ENCODE measurements at regions not wholly inside any gene's neighbourhood (a gene's known extent, or its start where the extent isn't known, plus 50 kb on each side); places are given as distances from the start of the nearest gene placed in this dataset.

DNA sequence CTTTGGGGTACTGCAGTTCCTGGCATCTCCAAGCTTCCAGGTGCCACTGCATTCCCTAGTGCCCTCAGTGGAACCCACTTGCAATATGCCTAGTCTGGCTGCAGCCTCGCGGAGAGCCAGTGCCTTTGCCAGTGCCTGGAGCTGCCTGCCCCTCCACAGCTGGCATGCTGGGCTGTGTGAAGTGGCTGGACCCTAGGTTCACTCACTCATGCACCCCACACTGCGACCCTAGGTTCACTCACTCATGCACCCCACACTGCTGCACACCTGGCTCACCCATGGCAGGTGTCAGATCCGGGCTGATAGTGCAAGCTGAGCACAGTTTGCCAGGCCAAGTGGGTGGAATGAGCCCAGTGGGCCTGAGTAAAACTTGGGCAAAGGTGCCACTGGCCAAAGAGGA lies 253.0 kb upstream of the NDST4 start:
- no peaks in the 10 kb centered on the region for H3K27me3 Mint-ChIP-seq
- no peak overlapping the region for H3K27ac Mint-ChIP-seq
- H3K9me3 Mint-ChIP-seq = no peaks in the 10 kb centered on the region
- no peak for DNase-seq
- H3K36me3 Mint-ChIP-seq = no peaks in the 10 kb centered on the region
- no peak overlapping the region for H3K4me3 Mint-ChIP-seq
- no peaks in the 10 kb centered on the region for H3K4me1 Mint-ChIP-seq
- no peak for ATAC-seq (ENCODE audit: low read depth)
- POLR2A ChIA-PET = no interaction called here

DNA sequence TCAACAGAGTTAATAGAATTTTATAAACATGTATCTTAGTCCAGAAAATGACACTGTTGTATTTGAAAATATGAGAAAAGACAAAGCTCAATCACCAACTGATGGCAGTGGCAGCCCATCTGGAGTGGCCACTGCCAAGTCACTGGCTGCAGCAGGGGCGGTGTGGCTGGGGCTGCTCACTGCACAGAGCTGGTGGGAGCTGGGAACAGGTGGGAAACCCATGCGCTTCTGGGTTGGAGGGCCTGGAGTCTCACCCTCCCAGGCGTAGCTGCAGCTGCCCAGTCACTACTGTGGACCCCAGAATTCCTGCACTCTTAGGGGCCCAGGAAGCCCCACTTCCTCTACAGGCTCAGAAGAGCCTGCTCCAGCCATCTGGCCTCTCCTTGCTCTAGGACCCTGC lies 251.8 kb upstream of the NDST4 start:
- no peaks in the 10 kb centered on the region for H3K27me3 Mint-ChIP-seq
- H3K9me3 Mint-ChIP-seq = no peaks in the 10 kb centered on the region
- POLR2A ChIA-PET = no interaction called here
- no peak overlapping the region for H3K4me3 Mint-ChIP-seq
- no peak for DNase-seq
- H3K4me1 Mint-ChIP-seq = no peaks in the 10 kb centered on the region
- ATAC-seq (ENCODE audit: low read depth) = no peak
- H3K27ac Mint-ChIP-seq = no peak overlapping the region
- H3K36me3 Mint-ChIP-seq = no peaks in the 10 kb centered on the region

DNA sequence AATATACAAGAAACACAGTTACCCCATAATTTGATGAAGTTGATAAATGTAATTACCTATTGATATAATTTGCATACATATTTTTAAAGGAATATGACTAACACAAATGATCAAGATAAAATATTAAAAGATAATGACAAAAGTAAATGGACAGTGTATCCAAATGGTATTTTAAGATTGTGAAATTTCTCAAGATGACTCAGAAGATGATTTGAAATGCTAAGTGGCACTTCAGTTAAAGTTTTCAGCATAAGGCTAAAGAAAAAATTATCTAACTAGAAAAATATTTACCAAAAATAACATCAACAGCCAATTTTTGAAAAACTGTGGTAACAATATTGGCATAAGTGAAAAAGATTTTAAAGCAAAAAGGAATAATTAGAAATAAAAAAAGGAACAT lies 248.4 kb upstream of the NDST4 start:
- Mint-ChIP-seq H3K9me3 (no peaks in the 10 kb centered on the region), H3K27me3 (no peaks in the 10 kb centered on the region), H3K27ac (no peak overlapping the region), H3K4me1 (no peaks in the 10 kb centered on the region), H3K36me3 (no peaks in the 10 kb centered on the region), H3K4me3 (no peak overlapping the region)
- no peak for ATAC-seq (ENCODE audit: low read depth)
- POLR2A ChIA-PET = no interaction called here
- DNase-seq = no peak

DNA sequence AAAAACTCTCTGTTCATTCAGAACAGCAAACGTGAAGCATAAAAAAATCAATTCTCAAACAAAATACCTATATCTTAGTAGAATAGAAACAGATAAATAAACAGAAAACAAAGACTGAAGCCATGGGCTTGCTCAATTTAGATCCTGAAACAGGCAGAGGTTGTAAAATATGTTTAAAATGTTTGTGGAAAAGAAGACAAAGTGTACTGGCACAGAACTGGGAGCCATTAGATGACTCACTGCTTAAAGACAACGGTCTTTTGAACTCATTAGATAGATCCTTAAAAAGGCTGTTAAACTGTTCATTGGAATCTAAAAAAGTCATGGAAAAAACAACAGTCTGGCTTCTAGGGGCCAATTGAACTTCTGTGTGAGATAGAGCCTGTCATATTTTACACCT lies 247.0 kb upstream of the NDST4 start:
- ATAC-seq (ENCODE audit: low read depth) (no peak), DNase-seq (no peak)
- POLR2A ChIA-PET = no interaction called here
- no peaks in the 10 kb centered on the region for H3K27me3 Mint-ChIP-seq
- no peaks in the 10 kb centered on the region for H3K4me1 Mint-ChIP-seq
- H3K27ac Mint-ChIP-seq = no peak overlapping the region
- no peaks in the 10 kb centered on the region for H3K36me3 Mint-ChIP-seq
- H3K4me3 Mint-ChIP-seq = no peak overlapping the region
- no peaks in the 10 kb centered on the region for H3K9me3 Mint-ChIP-seq

DNA sequence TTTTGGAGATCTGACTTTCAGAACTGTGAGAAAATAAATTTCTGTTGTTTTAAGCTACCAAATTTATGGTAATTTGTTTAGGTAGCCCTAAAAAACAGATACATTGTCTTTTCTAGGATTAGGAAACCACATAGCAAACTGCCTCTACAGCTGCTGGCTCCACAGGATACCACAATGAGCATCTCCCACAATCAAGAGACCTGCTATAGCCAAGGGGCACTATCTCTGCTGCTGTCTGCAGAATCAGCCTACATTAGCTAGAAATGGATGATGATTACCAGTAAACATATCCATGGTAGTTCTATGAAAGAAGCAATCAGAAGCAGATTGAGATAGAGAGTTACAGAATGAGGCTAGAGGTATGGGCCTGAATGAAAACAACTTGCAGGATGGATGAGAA lies 244.4 kb upstream of the NDST4 start:
- H3K4me1 Mint-ChIP-seq = no peaks in the 10 kb centered on the region
- H3K27me3 Mint-ChIP-seq = no peaks in the 10 kb centered on the region
- no peak overlapping the region for H3K4me3 Mint-ChIP-seq
- H3K36me3 Mint-ChIP-seq = no peaks in the 10 kb centered on the region
- peaks cover 8% of the 10 kb centered on the region for H3K9me3 Mint-ChIP-seq
- no peak for DNase-seq
- H3K27ac Mint-ChIP-seq = no peak overlapping the region
- POLR2A ChIA-PET = no interaction called here
- ATAC-seq (ENCODE audit: low read depth) = no peak

DNA sequence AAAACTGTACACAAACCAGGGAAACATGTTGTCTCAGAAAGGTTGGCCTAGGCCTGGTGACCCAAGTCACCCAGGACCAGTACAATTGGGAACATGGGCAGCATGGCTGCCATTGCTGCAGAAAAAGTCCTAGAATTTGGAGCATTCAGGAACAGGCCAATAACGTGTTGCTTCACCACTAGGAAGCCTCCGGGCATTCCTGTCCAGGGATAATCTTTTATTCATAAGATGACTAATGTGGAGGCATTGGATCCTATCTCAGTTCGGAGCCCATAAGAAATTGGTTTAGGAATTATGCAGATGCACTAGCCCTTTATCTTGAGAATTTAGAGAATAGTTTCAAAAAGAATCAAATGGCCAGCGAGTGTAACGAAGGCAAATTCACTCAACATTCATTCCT lies 242.8 kb upstream of the NDST4 start:
- POLR2A ChIA-PET = no interaction called here
- H3K4me1 Mint-ChIP-seq = no peaks in the 10 kb centered on the region
- no peak overlapping the region for H3K27ac Mint-ChIP-seq

DNA sequence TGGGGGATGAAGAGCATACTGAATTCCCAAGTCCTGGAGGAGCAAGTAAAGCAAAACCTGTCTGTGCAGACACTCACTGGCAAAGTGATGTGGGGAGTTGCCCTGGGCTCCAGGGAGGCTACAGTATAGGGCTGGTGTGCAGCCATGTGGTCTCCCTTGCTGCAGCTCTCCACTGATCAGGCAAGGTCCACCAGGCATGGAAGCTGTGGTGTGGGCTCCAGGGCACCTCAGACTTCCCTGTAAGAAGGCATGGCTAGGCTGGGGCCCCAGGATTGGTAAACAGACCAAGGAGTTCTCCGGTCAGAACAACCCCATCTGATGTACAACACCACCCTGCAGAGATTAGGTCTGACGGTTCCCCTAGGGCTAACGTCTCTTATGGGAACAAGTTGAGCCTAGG lies 241.9 kb upstream of the NDST4 start:
- POLR2A ChIA-PET = no interaction called here
- H3K27ac Mint-ChIP-seq = no peak overlapping the region
- no peak for ATAC-seq (ENCODE audit: low read depth)

More for the DNA sequence above, 242.8 kb upstream of the NDST4 start:
- no peak for ATAC-seq (ENCODE audit: low read depth)
- peaks cover 8% of the 10 kb centered on the region for H3K9me3 Mint-ChIP-seq
- no peaks in the 10 kb centered on the region for H3K27me3 Mint-ChIP-seq
- no peak for DNase-seq
- no peaks in the 10 kb centered on the region for H3K36me3 Mint-ChIP-seq
- no peak overlapping the region for H3K4me3 Mint-ChIP-seq

DNA sequence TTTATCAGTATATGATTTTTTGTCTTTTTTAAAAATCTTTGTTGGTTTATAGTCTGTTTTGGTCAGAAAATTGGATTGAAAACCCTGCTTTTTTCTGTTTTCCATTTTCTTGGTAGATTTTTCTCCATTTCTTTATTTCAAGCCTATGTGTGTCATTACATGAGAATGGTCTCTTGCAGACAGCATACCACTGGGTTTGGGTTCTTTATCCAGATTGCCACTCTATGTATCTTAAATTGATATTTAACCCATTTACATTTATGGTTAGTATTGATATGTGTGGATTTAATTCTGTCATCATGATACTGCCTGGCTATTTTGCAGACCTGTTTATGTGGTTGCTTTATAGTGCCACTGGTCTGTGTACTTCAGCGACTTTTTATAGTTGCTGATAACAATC lies 239.9 kb upstream of the NDST4 start:
- ATAC-seq (ENCODE audit: low read depth) = no peak
- Mint-ChIP-seq H3K27me3 (no peaks in the 10 kb centered on the region), H3K4me3 (no peak overlapping the region), H3K27ac (no peak overlapping the region), H3K4me1 (no peaks in the 10 kb centered on the region), H3K9me3 (peaks cover 8% of the 10 kb centered on the region), H3K36me3 (no peaks in the 10 kb centered on the region)
- no peak for DNase-seq
- POLR2A ChIA-PET = no interaction called here

More for the DNA sequence above, 241.9 kb upstream of the NDST4 start:
- H3K4me3 Mint-ChIP-seq = no peak overlapping the region
- DNase-seq = no peak
- peaks cover 8% of the 10 kb centered on the region for H3K9me3 Mint-ChIP-seq
- no peaks in the 10 kb centered on the region for H3K36me3 Mint-ChIP-seq
- no peaks in the 10 kb centered on the region for H3K27me3 Mint-ChIP-seq
- no peaks in the 10 kb centered on the region for H3K4me1 Mint-ChIP-seq

DNA sequence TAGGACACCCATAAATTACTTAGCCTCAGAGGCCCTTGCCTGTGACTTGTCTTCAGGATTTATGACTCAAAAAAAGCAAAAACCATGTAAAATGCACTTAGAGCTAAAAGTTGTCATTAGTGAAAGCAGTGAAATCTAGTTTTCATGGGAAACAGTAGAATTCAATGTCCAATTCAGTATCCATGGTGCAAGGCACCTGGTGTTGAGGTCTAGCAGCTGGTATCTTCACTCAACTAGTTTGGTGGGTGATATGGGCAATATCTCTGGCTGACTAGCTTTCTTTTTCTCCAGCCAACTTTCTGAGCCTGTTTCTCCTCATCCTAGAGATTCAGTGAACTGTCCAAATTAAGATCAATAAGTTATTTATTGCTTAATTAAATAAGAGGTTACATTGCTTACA lies 229.8 kb upstream of the NDST4 start:
- Mint-ChIP-seq H3K9me3 (peaks cover 1% of the 10 kb centered on the region), H3K27ac (no peak overlapping the region), H3K27me3 (no peaks in the 10 kb centered on the region), H3K4me1 (no peaks in the 10 kb centered on the region), H3K36me3 (no peaks in the 10 kb centered on the region), H3K4me3 (no peak overlapping the region)
- ATAC-seq (ENCODE audit: low read depth) = no peak
- POLR2A ChIA-PET = no interaction called here
- DNase-seq = no peak

DNA sequence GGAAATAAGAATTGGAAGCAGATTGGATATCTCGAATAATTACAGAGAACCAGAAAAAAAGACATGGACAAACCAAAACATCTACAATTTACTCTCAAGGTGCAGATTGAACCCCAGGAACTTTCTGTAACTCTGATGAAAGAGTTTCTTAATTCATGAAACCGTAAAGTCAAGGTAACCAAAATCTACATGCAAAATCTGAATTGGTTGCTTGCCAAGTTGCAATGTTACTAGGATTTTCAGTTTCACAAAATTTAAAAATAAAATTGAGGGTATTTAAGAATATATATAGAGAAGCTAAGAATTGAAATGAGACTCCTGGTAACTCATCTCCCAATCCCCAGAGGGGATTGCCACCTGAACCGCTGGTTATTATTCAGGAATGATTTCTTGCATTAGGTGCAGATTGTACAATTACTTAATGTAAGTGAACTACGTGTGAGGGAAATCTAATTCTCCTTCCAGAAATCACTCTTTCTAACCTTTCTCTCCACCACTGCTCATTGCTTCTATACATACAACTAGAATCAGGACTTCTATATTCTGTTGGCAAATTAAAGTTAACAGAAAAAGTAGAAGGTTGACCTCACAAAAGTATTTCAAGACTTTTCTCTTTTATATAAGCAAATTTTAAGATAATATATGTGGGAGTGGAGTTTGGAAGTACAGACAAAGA lies 221.5 kb upstream of the NDST4 start:
- no peaks in the 10 kb centered on the region for H3K36me3 Mint-ChIP-seq
- DNase-seq (no peak), ATAC-seq (ENCODE audit: low read depth) (no peak)
- H3K4me3 Mint-ChIP-seq = no peak overlapping the region
- no peak overlapping the region for H3K27ac Mint-ChIP-seq
- no peaks in the 10 kb centered on the region for H3K27me3 Mint-ChIP-seq
- H3K4me1 Mint-ChIP-seq = no peaks in the 10 kb centered on the region
- POLR2A ChIA-PET = no interaction called here
- H3K9me3 Mint-ChIP-seq = peaks cover 1% of the 10 kb centered on the region

DNA sequence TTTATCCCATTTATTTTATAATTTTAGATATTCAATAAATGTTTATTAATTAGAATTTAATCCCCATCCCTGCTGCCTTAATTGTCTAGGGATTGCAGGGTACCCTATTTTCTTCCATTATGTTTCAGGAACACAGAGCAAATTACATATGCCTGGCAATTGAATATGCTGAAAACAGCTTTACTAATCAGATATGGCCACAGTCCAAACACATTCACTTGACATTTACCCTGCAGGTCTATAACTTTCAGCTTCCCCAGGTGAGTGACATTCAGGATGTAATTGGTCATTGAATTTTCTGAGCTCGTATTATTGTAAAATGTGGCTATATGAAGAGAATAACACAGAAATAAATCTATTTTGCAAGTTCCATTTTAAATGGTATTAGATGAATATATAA lies 218.7 kb upstream of the NDST4 start:
- POLR2A ChIA-PET = no interaction called here
- DNase-seq = no peak
- Mint-ChIP-seq H3K9me3 (no peaks in the 10 kb centered on the region), H3K27me3 (no peaks in the 10 kb centered on the region), H3K36me3 (no peaks in the 10 kb centered on the region), H3K4me1 (no peaks in the 10 kb centered on the region), H3K27ac (no peak overlapping the region), H3K4me3 (no peak overlapping the region)
- no peak for ATAC-seq (ENCODE audit: low read depth)

DNA sequence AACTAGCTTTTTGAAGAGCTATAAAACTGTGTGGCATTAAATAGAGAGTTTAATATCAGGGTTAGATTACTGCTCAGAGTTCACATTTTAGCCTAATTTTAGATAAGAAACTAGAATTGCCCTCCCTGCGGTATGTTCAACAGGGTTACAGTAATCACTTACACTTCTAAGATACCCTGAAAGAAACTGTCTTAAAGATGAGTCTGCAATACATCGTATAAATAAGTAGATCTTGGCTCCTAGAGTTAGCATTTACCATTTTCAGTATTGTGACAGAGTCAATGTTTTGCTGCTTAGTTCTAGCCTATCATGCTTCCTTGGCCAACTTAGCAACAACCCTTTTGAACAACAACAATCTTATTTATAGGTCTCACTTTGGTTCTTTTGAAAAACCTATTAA lies 217.8 kb upstream of the NDST4 start:
- H3K27me3 Mint-ChIP-seq = no peaks in the 10 kb centered on the region
- no peaks in the 10 kb centered on the region for H3K36me3 Mint-ChIP-seq
- no peak overlapping the region for H3K4me3 Mint-ChIP-seq
- H3K4me1 Mint-ChIP-seq = no peaks in the 10 kb centered on the region
- no peak for DNase-seq
- POLR2A ChIA-PET = no interaction called here
- H3K27ac Mint-ChIP-seq = no peak overlapping the region
- no peak for ATAC-seq (ENCODE audit: low read depth)
- H3K9me3 Mint-ChIP-seq = no peaks in the 10 kb centered on the region

DNA sequence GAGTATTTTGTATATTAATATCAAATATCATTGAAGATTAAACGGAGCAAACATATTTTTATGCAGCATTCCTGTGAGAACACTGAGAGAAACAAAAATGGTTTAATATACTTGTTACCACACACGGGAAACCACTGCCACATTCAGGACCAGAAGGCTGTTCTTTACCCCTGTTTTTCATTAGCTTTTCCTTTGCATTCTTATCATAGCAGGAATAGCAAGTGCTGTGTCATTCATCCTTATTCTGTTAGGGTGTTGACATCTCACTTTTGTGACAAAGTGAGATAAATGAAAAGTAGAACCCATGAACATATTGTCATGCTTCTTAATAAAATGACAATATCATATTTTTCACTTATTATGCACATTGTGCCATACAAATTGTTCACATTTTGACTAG lies 212.4 kb upstream of the NDST4 start:
- H3K4me3 Mint-ChIP-seq = no peak overlapping the region
- no peaks in the 10 kb centered on the region for H3K27me3 Mint-ChIP-seq
- no peaks in the 10 kb centered on the region for H3K4me1 Mint-ChIP-seq
- no peaks in the 10 kb centered on the region for H3K36me3 Mint-ChIP-seq
- DNase-seq (no peak), ATAC-seq (ENCODE audit: low read depth) (no peak)
- H3K9me3 Mint-ChIP-seq = peaks cover 2% of the 10 kb centered on the region
- POLR2A ChIA-PET = no interaction called here
- H3K27ac Mint-ChIP-seq = no peak overlapping the region

DNA sequence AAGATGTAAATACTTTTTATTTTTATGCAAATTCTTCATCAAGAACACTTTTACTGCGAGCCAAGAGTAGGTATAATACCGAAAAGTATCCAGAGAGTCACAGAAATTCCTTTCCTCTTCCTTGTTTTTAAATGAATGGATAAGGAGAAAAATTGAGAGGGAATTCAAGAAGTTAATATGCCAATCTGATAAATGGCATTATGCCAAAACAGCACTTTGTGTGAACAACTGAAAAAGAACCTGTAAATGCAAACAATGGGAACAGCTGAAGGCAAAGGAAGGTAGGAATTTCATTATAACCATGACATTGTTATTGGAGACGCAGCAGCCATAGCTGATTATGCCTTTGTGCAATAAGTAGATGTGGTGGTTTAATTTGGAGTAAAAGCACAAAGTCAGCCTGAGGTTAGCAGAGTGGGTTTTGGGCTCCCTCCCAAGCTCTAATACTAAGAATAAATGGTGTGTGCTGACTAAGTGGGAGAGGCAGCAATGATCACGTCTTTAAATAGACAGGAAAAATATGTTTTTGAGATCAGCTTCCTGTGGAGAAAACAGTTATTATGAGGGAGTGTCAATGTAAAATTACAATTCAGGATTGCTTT lies 209.8 kb upstream of the NDST4 start:
- Mint-ChIP-seq H3K4me3 (no peak overlapping the region), H3K27me3 (no peaks in the 10 kb centered on the region), H3K4me1 (no peaks in the 10 kb centered on the region), H3K27ac (no peak overlapping the region), H3K36me3 (no peaks in the 10 kb centered on the region), H3K9me3 (peaks cover 2% of the 10 kb centered on the region)
- POLR2A ChIA-PET = no interaction called here
- no peak for DNase-seq
- no peak for ATAC-seq (ENCODE audit: low read depth)

DNA sequence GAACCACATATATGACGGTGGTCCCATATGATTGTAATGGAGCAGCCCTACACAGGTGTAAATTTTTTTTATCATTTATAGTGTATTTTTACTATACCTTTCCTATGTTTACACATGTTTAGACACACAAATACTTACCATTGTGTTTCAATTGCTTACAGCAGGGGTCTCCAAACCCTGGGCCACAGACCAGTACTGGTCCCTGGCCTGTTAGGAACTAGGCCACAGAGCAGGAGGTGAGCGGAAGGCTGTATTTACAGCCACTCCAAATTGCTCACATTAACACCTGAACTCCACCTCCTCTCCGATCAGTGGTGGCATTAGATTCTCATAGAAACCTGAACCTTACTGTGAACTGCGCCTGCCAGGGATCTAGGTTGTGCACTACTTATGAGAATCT lies 201.8 kb upstream of the NDST4 start:
- POLR2A ChIA-PET = no interaction called here
- Mint-ChIP-seq H3K36me3 (no peaks in the 10 kb centered on the region), H3K9me3 (no peaks in the 10 kb centered on the region), H3K27me3 (no peaks in the 10 kb centered on the region), H3K4me1 (no peaks in the 10 kb centered on the region), H3K4me3 (no peak overlapping the region), H3K27ac (no peak overlapping the region)
- ATAC-seq (ENCODE audit: low read depth) = no peak
- no peak for DNase-seq
